ENCODE measurements at regions not wholly inside any gene's neighbourhood (a gene's known extent, or its start where the extent isn't known, plus 50 kb on each side); places are given as distances from the start of the nearest gene placed in this dataset.

- Histone ChIP-seq H3K9me3 (replicated peaks) (no peaks in the 10 kb centered on the region), H3K27ac (no peak overlapping the region), H3K27me3 (no peaks in the 10 kb centered on the region), H3K4me3 (no peak overlapping the region), H3K4me1 (peaks cover 5% of the 10 kb centered on the region), H3K36me3 (0 out of 2 replicates have a peak, but pooled peaks cover 2% of the 10 kb centered on the region)
- DNase-seq: no peak
These were observed 176.9 kb upstream of the ARHGAP24 start for GRCh38 chr4:85298037-85298436.

- peaks cover 18% of the 10 kb centered on the region for H3K4me1 ChIP-seq
- H3K4me3 ChIP-seq: no peak overlapping the region
- H3K27me3 ChIP-seq: no peaks in the 10 kb centered on the region
- H3K27ac ChIP-seq: no peak overlapping the region
- no peaks in the 10 kb centered on the region for H3K36me3 ChIP-seq
- no peaks in the 10 kb centered on the region for H3K9me3 ChIP-seq (replicated peaks)
- DNase-seq: peak in 1 of 2 experiments; percentile 24
These were observed 172.7 kb upstream of the ARHGAP24 start for GRCh38 chr4:85302193-85302736.

- Histone ChIP-seq H3K4me1 (peaks cover 18% of the 10 kb centered on the region), H3K36me3 (no peaks in the 10 kb centered on the region), H3K4me3 (no peak overlapping the region), H3K9me3 (replicated peaks) (no peaks in the 10 kb centered on the region), H3K27me3 (no peaks in the 10 kb centered on the region), H3K27ac (no peak overlapping the region)
- DNase-seq: peak; percentile 48 to 52
These were observed 172.2 kb upstream of the ARHGAP24 start for GRCh38 chr4:85302756-85303155.

GRCh38 chr4:85318415-85318814 lies 156.5 kb upstream of the ARHGAP24 start:
- Histone ChIP-seq H3K27ac (no peak overlapping the region), H3K4me1 (no peaks in the 10 kb centered on the region), H3K4me3 (no peak overlapping the region), H3K36me3 (no peaks in the 10 kb centered on the region), H3K9me3 (replicated peaks) (peaks cover 14% of the 10 kb centered on the region), H3K27me3 (no peaks in the 10 kb centered on the region)
- DNase-seq: no peak

GRCh38 chr4:85358831-85359230 lies 116.1 kb upstream of the ARHGAP24 start:
- DNase-seq: no peak
- Histone ChIP-seq H3K4me3 (no peak overlapping the region), H3K9me3 (replicated peaks) (no peaks in the 10 kb centered on the region; the same call in 1 of the 2 replicates), H3K27ac (no peak overlapping the region), H3K27me3 (no peaks in the 10 kb centered on the region), H3K4me1 (no peaks in the 10 kb centered on the region), H3K36me3 (no peaks in the 10 kb centered on the region)

GRCh38 chr4:85362550-85362949 lies 112.4 kb upstream of the ARHGAP24 start:
- Histone ChIP-seq H3K4me3 (no peak overlapping the region), H3K9me3 (replicated peaks) (no peaks in the 10 kb centered on the region), H3K4me1 (no peaks in the 10 kb centered on the region), H3K36me3 (no peaks in the 10 kb centered on the region), H3K27ac (no peak overlapping the region), H3K27me3 (no peaks in the 10 kb centered on the region)
- no peak for DNase-seq

- Histone ChIP-seq H3K9me3 (replicated peaks) (no peaks in the 10 kb centered on the region), H3K27ac (no peak overlapping the region), H3K4me3 (no peak overlapping the region), H3K4me1 (peaks cover 22% of the 10 kb centered on the region), H3K36me3 (no peaks in the 10 kb centered on the region), H3K27me3 (no peaks in the 10 kb centered on the region)
- no peak for DNase-seq
These were observed 107.1 kb upstream of the ARHGAP24 start for GRCh38 chr4:85367815-85368214.

- Histone ChIP-seq H3K9me3 (replicated peaks) (no peaks in the 10 kb centered on the region), H3K27ac (no peak overlapping the region), H3K27me3 (no peaks in the 10 kb centered on the region), H3K4me1 (peaks cover 22% of the 10 kb centered on the region), H3K4me3 (no peak overlapping the region), H3K36me3 (no peaks in the 10 kb centered on the region)
- no peak for DNase-seq
These were observed 106.7 kb upstream of the ARHGAP24 start for GRCh38 chr4:85368240-85368639.

GRCh38 chr4:85368932-85369331 lies 106.0 kb upstream of the ARHGAP24 start:
- no peaks in the 10 kb centered on the region for H3K36me3 ChIP-seq
- H3K4me3 ChIP-seq: no peak overlapping the region
- no peaks in the 10 kb centered on the region for H3K27me3 ChIP-seq
- peaks cover 22% of the 10 kb centered on the region for H3K4me1 ChIP-seq
- no peak overlapping the region for H3K27ac ChIP-seq
- H3K9me3 ChIP-seq (replicated peaks): no peaks in the 10 kb centered on the region
- DNase-seq: no peak

GRCh38 chr4:85369703-85370380 lies 105.1 kb upstream of the ARHGAP24 start:
- no peak overlapping the region for H3K4me3 ChIP-seq
- no peaks in the 10 kb centered on the region for H3K36me3 ChIP-seq
- H3K27me3 ChIP-seq: no peaks in the 10 kb centered on the region
- peak; percentile 11 to 33 for DNase-seq
- H3K9me3 ChIP-seq (replicated peaks): no peaks in the 10 kb centered on the region
- peak overlapping the region; percentile 15; the same call in 1 of the 2 replicates for H3K27ac ChIP-seq
- H3K4me1 ChIP-seq: peaks cover 22% of the 10 kb centered on the region

GRCh38 chr4:85370400-85371032 lies 104.4 kb upstream of the ARHGAP24 start:
- peak overlapping the region; percentile 15; the same call in 1 of the 2 replicates for H3K27ac ChIP-seq
- H3K9me3 ChIP-seq (replicated peaks): no peaks in the 10 kb centered on the region
- H3K4me3 ChIP-seq: no peak overlapping the region
- no peaks in the 10 kb centered on the region for H3K27me3 ChIP-seq
- H3K4me1 ChIP-seq: peaks cover 22% of the 10 kb centered on the region
- H3K36me3 ChIP-seq: no peaks in the 10 kb centered on the region
- peak; percentile 86 to 93 for DNase-seq

- no peak overlapping the region for H3K27ac ChIP-seq
- DNase-seq: peak; percentile 22 to 33
- H3K4me3 ChIP-seq: no peak overlapping the region
These were observed 102.0 kb upstream of the ARHGAP24 start for GRCh38 chr4:85372966-85373365.

GRCh38 chr4:85376285-85376684 lies 98.7 kb upstream of the ARHGAP24 start:
- Histone ChIP-seq H3K9me3 (replicated peaks) (no peaks in the 10 kb centered on the region), H3K27me3 (no peaks in the 10 kb centered on the region), H3K36me3 (no peaks in the 10 kb centered on the region), H3K4me1 (no peaks in the 10 kb centered on the region), H3K4me3 (no peak overlapping the region), H3K27ac (no peak overlapping the region)
- no peak for DNase-seq

More at GRCh38 chr4:85372966-85373365, 102.0 kb upstream of the ARHGAP24 start:
- H3K36me3 ChIP-seq: no peaks in the 10 kb centered on the region
- peaks cover 21% of the 10 kb centered on the region for H3K4me1 ChIP-seq
- H3K9me3 ChIP-seq (replicated peaks): no peaks in the 10 kb centered on the region
- no peaks in the 10 kb centered on the region for H3K27me3 ChIP-seq

- no peaks in the 10 kb centered on the region for H3K9me3 ChIP-seq (replicated peaks)
- H3K27me3 ChIP-seq: no peaks in the 10 kb centered on the region
- H3K36me3 ChIP-seq: no peaks in the 10 kb centered on the region
- no peak for DNase-seq
- H3K4me3 ChIP-seq: no peak overlapping the region
- H3K4me1 ChIP-seq: no peaks in the 10 kb centered on the region
- H3K27ac ChIP-seq: no peak overlapping the region
These were observed 93.0 kb upstream of the ARHGAP24 start for GRCh38 chr4:85381968-85382367.

GRCh38 chr4:85391071-85391470 lies 83.9 kb upstream of the ARHGAP24 start:
- no peaks in the 10 kb centered on the region for H3K27me3 ChIP-seq
- H3K27ac ChIP-seq: peak overlapping the region; percentile 63
- DNase-seq: peak in 1 of 2 experiments; percentile 76
- H3K9me3 ChIP-seq (replicated peaks): peaks cover 2% of the 10 kb centered on the region; the same call in 1 of the 2 replicates
- peaks cover 29% of the 10 kb centered on the region for H3K4me1 ChIP-seq
- H3K36me3 ChIP-seq: no peaks in the 10 kb centered on the region
- no peak overlapping the region for H3K4me3 ChIP-seq
